SU-DHL-6 (cell line): ENCODE measurements at regions not wholly inside any gene's neighbourhood (a gene's known extent, or its start where the extent isn't known, plus 50 kb on each side); places are given as distances from the start of the nearest gene placed in this dataset.

ENCODE experiments used
- CTCF ChIP-seq: fragments of 200-600 bp; sonication (generic); IDR thresholded peaks from one replicate; pipeline ENCODE4 v1.5.1; 2017; ENCODE audit warnings: antibody characterized with exemption, mild to moderate bottlenecking, low read length, moderate library complexity; ENCODE audit not compliant: insufficient read depth, poor library complexity, severe bottlenecking
- EZH2phosphoT487 ChIP-seq: fragments of 200-600 bp; sonication (generic), shearing (Covaris generic); conservative IDR thresholded peaks from 2 replicates; pipeline ENCODE4 v1.6.1; 2018; ENCODE audit warnings: mild to moderate bottlenecking, antibody characterized with exemption, low read length, moderate library complexity, mixed read lengths

- TF ChIP-seq CTCF = no peak
- TF ChIP-seq EZH2phosphoT487 = no peak
Measured at GRCh38 chr3:107153981-107154380, 223.3 kb upstream of the CCDC54 start.
